ENCODE measurements at regions not wholly inside any gene's neighbourhood (a gene's known extent, or its start where the extent isn't known, plus 50 kb on each side); places are given as distances from the start of the nearest gene placed in this dataset.

GRCh38 chr6:102848796-102849195, 1455.3 kb downstream of the GRIK2 start:
- TF ChIP-seq POLR2A (IDR thresholded peaks at IDR 0.05) = no peak
- TF ChIP-seq, protein P1, sequence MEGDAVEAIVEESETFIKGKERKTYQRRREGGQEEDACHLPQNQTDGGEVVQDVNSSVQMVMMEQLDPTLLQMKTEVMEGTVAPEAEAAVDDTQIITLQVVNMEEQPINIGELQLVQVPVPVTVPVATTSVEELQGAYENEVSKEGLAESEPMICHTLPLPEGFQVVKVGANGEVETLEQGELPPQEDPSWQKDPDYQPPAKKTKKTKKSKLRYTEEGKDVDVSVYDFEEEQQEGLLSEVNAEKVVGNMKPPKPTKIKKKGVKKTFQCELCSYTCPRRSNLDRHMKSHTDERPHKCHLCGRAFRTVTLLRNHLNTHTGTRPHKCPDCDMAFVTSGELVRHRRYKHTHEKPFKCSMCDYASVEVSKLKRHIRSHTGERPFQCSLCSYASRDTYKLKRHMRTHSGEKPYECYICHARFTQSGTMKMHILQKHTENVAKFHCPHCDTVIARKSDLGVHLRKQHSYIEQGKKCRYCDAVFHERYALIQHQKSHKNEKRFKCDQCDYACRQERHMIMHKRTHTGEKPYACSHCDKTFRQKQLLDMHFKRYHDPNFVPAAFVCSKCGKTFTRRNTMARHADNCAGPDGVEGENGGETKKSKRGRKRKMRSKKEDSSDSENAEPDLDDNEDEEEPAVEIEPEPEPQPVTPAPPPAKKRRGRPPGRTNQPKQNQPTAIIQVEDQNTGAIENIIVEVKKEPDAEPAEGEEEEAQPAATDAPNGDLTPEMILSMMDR (IDR thresholded peaks at IDR 0.05) = no peak
- no peak for TF ChIP-seq POLR2AphosphoS5 (IDR thresholded peaks at IDR 0.05; ENCODE audit: insufficient read depth in 1 of 2, low read depth in 1 of 2)
